HEK293 (cell line): ENCODE measurements at regions not wholly inside any gene's neighbourhood (a gene's known extent, or its start where the extent isn't known, plus 50 kb on each side); places are given as distances from the start of the nearest gene placed in this dataset.

Source experiments
- CTCF ChIA-PET: fragments of 350-600 bp; formaldehyde crosslinking; extraction: SDS; loops from one replicate; lab custom pipeline; 2021; ENCODE audit warnings: antibody characterized with exemption; lab: Yijun Ruan, JAX
- POLR2A ChIA-PET: fragments of 300-600 bp; formaldehyde crosslinking; extraction: SDS; loops from one replicate; lab custom pipeline; 2020; ENCODE audit warnings: antibody characterized with exemption, inconsistent platforms; lab: Yijun Ruan, JAX
- H3K27ac ChIP-seq: fragments of 200-500 bp; sonication (Bioruptor generic); 2 replicates; pipeline ENCODE4 v1.5.1; 2014; ENCODE audit warnings: low read depth, low read length, control low read depth, inconsistent platforms; ENCODE audit errors: extremely low read depth
- H3K36me3 ChIP-seq, 2 experiments: fragments of 200-500 bp in 1 of 2; sonication (Bioruptor generic) in 1 of 2; 1 replicate in 1 of 2; 2 replicates in 1 of 2; pipeline ENCODE4 v1.5.1; 2014 to 2017; ENCODE audit warnings: inconsistent platforms in 2 of 2, low read length in 2 of 2; ENCODE audit not compliant: control insufficient read depth in 2 of 2, insufficient read depth in 1 of 2
- H3K4me1 ChIP-seq: fragments of 200-500 bp; sonication (Bioruptor generic); 2 replicates; pipeline ENCODE4 v1.5.1; 2014; ENCODE audit warnings: mild to moderate bottlenecking, low read length, inconsistent platforms; ENCODE audit not compliant: control insufficient read depth, insufficient read depth
- H3K4me3 ChIP-seq: 2 replicates; pipeline ENCODE4 v1.5.1; 2011; ENCODE audit warnings: low read depth, mild to moderate bottlenecking, control low read depth, low read length, moderate library complexity
- H3K9me3 ChIP-seq: fragments of 200-500 bp; sonication (Bioruptor generic); 2 replicates; pipeline ENCODE4 v1.5.1; 2014; ENCODE audit warnings: low read depth, low read length, inconsistent platforms; ENCODE audit not compliant: control insufficient read depth, insufficient read depth
- GLIS1 ChIP-seq: fragments of 450-650 bp; formaldehyde crosslinking; IDR thresholded peaks from 2 replicates; pipeline ENCODE4 v1.5.1; 2016; ENCODE audit warnings: missing biosample characterization, missing genetic modification characterization
- HOXD13 ChIP-seq: sonication (generic); formaldehyde crosslinking; IDR thresholded peaks from 2 replicates; pipeline ENCODE4 v1.8.0; 2022; ENCODE audit warnings: missing genetic modification reagents, borderline replicate concordance
- REPIN1 ChIP-seq: fragments of 450-650 bp; formaldehyde crosslinking; IDR thresholded peaks from 2 replicates; pipeline ENCODE4 v1.5.1; 2017; ENCODE audit warnings: missing biosample characterization, missing genetic modification characterization, low read depth
- REST ChIP-seq: fragments of 450-650 bp; formaldehyde crosslinking; IDR thresholded peaks from 2 replicates; pipeline ENCODE4 v1.5.1; 2016; ENCODE audit warnings: missing biosample characterization, missing genetic modification characterization
- TCF7L2 ChIP-seq: IDR thresholded peaks from 2 replicates; pipeline ENCODE4 v1.6.1; 2011; ENCODE audit warnings: low read depth, mild to moderate bottlenecking, inconsistent platforms, low read length, moderate library complexity, borderline replicate concordance
- TRIM28 ChIP-seq: IDR thresholded peaks from 2 replicates; pipeline ENCODE4 v1.6.1; 2011; ENCODE audit warnings: low read length, control low read depth, borderline replicate concordance
- ZBTB21 ChIP-seq: fragments of 450-650 bp; formaldehyde crosslinking; IDR thresholded peaks from 2 replicates; pipeline ENCODE4 v1.5.1; 2017; ENCODE audit warnings: missing biosample characterization, missing genetic modification characterization
- ZFP69B ChIP-seq: fragments of 450-650 bp; formaldehyde crosslinking; IDR thresholded peaks from 2 replicates; pipeline ENCODE4 v1.5.1; 2016; ENCODE audit warnings: missing biosample characterization, missing genetic modification characterization
- ZNF16 ChIP-seq: fragments of 450-650 bp; formaldehyde crosslinking; IDR thresholded peaks from 2 replicates; pipeline ENCODE4 v1.5.1; 2016; ENCODE audit warnings: low read depth, missing biosample characterization, missing genetic modification characterization
- ZNF211 ChIP-seq: fragments of 450-650 bp; formaldehyde crosslinking; IDR thresholded peaks from 2 replicates; pipeline ENCODE4 v1.5.1; 2016; ENCODE audit warnings: low read depth, missing biosample characterization, missing genetic modification characterization
- ZNF366 ChIP-seq: fragments of 450-650 bp; formaldehyde crosslinking; conservative IDR thresholded peaks from 2 replicates; pipeline ENCODE4 v1.5.1; 2016; ENCODE audit warnings: missing biosample characterization, missing genetic modification characterization
- ZNF394 ChIP-seq: fragments of 450-650 bp; formaldehyde crosslinking; IDR thresholded peaks from 2 replicates; pipeline ENCODE4 v1.5.1; 2016; ENCODE audit warnings: missing biosample characterization, missing genetic modification characterization, mild to moderate bottlenecking, moderate library complexity, borderline replicate concordance
- ZNF416 ChIP-seq: fragments of 450-650 bp; formaldehyde crosslinking; IDR thresholded peaks from 2 replicates; pipeline ENCODE4 v1.5.1; 2016; ENCODE audit warnings: missing biosample characterization, missing genetic modification characterization
- ZNF639 ChIP-seq: fragments of 450-650 bp; formaldehyde crosslinking; IDR thresholded peaks from 2 replicates; pipeline ENCODE4 v1.5.1; 2016; ENCODE audit warnings: missing biosample characterization, missing genetic modification characterization
- ZNF654 ChIP-seq: fragments of 450-650 bp; formaldehyde crosslinking; IDR thresholded peaks from 2 replicates; pipeline ENCODE4 v1.5.1; 2016; ENCODE audit warnings: low read depth, missing biosample characterization, missing genetic modification characterization
- ZNF664 ChIP-seq: fragments of 450-650 bp; formaldehyde crosslinking; IDR thresholded peaks from 2 replicates; pipeline ENCODE4 v1.5.1; 2016; ENCODE audit warnings: missing biosample characterization, missing genetic modification characterization
- ZNF792 ChIP-seq: fragments of 450-650 bp; formaldehyde crosslinking; IDR thresholded peaks from 2 replicates; pipeline ENCODE4 v1.5.1; 2016; ENCODE audit warnings: missing biosample characterization, missing genetic modification characterization

- Histone ChIP-seq H3K9me3 (no peaks in the 10 kb centered on the region), H3K4me1 (no peaks in the 10 kb centered on the region), H3K4me3 (no peak overlapping the region), H3K27ac (no peak overlapping the region), H3K36me3 (no peaks in the 10 kb centered on the region)
- CTCF ChIA-PET: interaction anchor here (1.0 to 1.6 kb wide), 2 partner anchors 43 to 128 kb away, joined by 3 to 4 read pairs; no protein-coding TSS in a partner anchor
- no peak for TF ChIP-seq REPIN1
- no peak for TF ChIP-seq TRIM28
- no peak for TF ChIP-seq ZNF416 (tag by site-specific recombination)
- no peak for TF ChIP-seq ZNF792 (tag by site-specific recombination)
- POLR2A ChIA-PET: no interaction called here
Measured at GRCh38 chr14:22174412-22175277, 414.4 kb downstream of the DAD1 start.

- Histone ChIP-seq H3K9me3 (no peaks in the 10 kb centered on the region), H3K36me3 (no peaks in the 10 kb centered on the region), H3K27ac (no peak overlapping the region), H3K4me1 (no peaks in the 10 kb centered on the region), H3K4me3 (no peak overlapping the region)
- ChIA-PET POLR2A (no interaction called here), CTCF (interaction anchor here (0.7 to 1.7 kb wide), 5 partner anchors 9 to 324 kb away, joined by 3 to 4 read pairs (median 4); no protein-coding TSS in a partner anchor)
- TF ChIP-seq ZNF654 (tag by site-specific recombination) (no peak), HOXD13 (CRISPR knock-in tag) (no peak), GLIS1 (tag by site-specific recombination) (no peak), ZNF366 (tag by site-specific recombination) (no peak), ZNF394 (tag by site-specific recombination) (no peak), ZNF16 (tag by site-specific recombination) (no peak), REST (tag by site-specific recombination) (no peak), ZBTB21 (no peak), ZFP69B (tag by site-specific recombination) (no peak), TCF7L2 (no peak), ZNF211 (tag by site-specific recombination) (no peak), ZNF416 (tag by site-specific recombination) (no peak), ZNF664 (tag by site-specific recombination) (no peak), ZNF639 (tag by site-specific recombination) (no peak)
Measured at GRCh38 chr14:22168092-22168955, 420.7 kb downstream of the DAD1 start.
